ENCODE measurements at regions not wholly inside any gene's neighbourhood (a gene's known extent, or its start where the extent isn't known, plus 50 kb on each side); places are given as distances from the start of the nearest gene placed in this dataset.

DNA sequence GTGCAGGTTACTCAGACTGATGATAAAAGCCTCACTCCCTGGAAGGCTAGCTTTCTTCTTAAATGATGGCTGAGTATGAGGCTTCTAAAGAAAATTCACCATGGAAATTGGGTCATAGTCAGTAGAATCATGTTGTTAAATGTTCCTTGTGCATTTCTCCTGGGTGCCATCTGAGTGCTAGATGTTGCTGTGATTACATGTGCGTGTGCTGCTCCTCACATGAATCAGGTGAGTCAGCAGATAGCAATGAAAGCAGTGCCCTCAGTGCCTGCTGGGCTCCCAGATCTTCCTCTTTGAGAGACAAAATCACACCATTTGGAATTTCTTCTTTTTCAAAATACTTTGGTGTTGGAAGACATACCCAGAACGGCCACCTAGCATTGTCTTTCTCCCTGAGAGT is 331.7 kb downstream of the XPNPEP1 start:
- TF ChIP-seq, protein P1, sequence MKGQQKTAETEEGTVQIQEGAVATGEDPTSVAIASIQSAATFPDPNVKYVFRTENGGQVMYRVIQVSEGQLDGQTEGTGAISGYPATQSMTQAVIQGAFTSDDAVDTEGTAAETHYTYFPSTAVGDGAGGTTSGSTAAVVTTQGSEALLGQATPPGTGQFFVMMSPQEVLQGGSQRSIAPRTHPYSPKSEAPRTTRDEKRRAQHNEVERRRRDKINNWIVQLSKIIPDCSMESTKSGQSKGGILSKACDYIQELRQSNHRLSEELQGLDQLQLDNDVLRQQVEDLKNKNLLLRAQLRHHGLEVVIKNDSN (IDR thresholded peaks at IDR 0.05): no peak
- TF ChIP-seq TEAD4 (IDR thresholded peaks at IDR 0.05) (no peak), CREB1 (IDR thresholded peaks at IDR 0.05; ENCODE audit: low read depth) (no peak), YY1 (IDR thresholded peaks at IDR 0.05; ENCODE audit: low read depth) (no peak)
- TF ChIP-seq, protein P2, sequence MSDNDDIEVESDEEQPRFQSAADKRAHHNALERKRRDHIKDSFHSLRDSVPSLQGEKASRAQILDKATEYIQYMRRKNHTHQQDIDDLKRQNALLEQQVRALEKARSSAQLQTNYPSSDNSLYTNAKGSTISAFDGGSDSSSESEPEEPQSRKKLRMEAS (IDR thresholded peaks at IDR 0.05): no peak

Measured in Ishikawa (cell line).